Ovary (tissue), 7 donors: ENCODE measurements at regions not wholly inside any gene's neighbourhood (a gene's known extent, or its start where the extent isn't known, plus 50 kb on each side); places are given as distances from the start of the nearest gene placed in this dataset.

Experiments
- DNase-seq, 5 donors: peaks; one replicate each; pipeline ENCODE4 v3.0.0-alpha.2; 2019 to 2020
- H3K27ac ChIP-seq, 2 donors: fragments of 200-600 bp; one replicate each; pipeline versions ENCODE4 v1.5.1 to v1.8.0; 2019 to 2022
- H3K27me3 ChIP-seq: fragments of 200-600 bp; one replicate; pipeline ENCODE4 v1.8.0; 2022
- H3K36me3 ChIP-seq: fragments of 200-600 bp; sonication (generic); one replicate; pipeline ENCODE4 v1.5.1; 2019
- H3K4me1 ChIP-seq: one replicate; pipeline ENCODE4 v1.8.1; 2013; ENCODE audit warnings: mild to moderate bottlenecking, moderate library complexity; ENCODE audit not compliant: insufficient read depth
- H3K4me3 ChIP-seq: fragments of 200-600 bp; sonication (generic); one replicate; pipeline ENCODE4 v1.5.1; 2017
- H3K9me3 ChIP-seq, 2 donors: fragments of 200-600 bp in 1 of 2; sonication (generic) in 1 of 2; one replicate each; pipeline versions ENCODE4 v1.5.1 to v1.8.1; 2013 to 2019; ENCODE audit warnings: mild to moderate bottlenecking in 1 of 2, moderate library complexity in 1 of 2
- EP300 ChIP-seq: sonication (generic); formaldehyde crosslinking; IDR thresholded peaks from one replicate; pipeline ENCODE4 v1.6.1; 2017; ENCODE audit warnings: antibody characterized with exemption
- POLR2A ChIP-seq: fragments of 450-650 bp; IDR thresholded peaks from one replicate; pipeline ENCODE4 v1.6.1; 2017; ENCODE audit warnings: antibody characterized with exemption, mild to moderate bottlenecking, moderate library complexity
- WGBS, 3 donors: extraction: QIAGEN DNeasy Blood & Tissue Kit in 1 of 3; methylation state at CpG; one replicate each; pipeline versions ENCODE4 v1.1.5 to v1.1.7; 2013 to 2017; 5-methylcytosine and 5-hydroxymethylcytosine counted together
- intact Hi-C, 4 donors: fragments of 100-400 bp; cut with DNase I; formaldehyde crosslinking; loops; one replicate each; pipeline versions ENCODE4 v1.11.0 to v1.15.1; 2022 to 2023
- TF ChIP-seq, protein P1 (sequence below), 3 donors: fragments of 450-650 bp in 2 of 3; fragments of 200-600 bp in 1 of 3; IDR thresholded peaks; one replicate each; pipeline versions ENCODE4 v1.5.1 to v1.8.0; 2016 to 2022; ENCODE audit warnings: antibody characterized with exemption in 3 of 3, mild to moderate bottlenecking in 1 of 3
- donor health status: DM: no; HTN: no; CAD: no; lungs with moderate emphysema.
- donor health status: DM: no; HTN: no; CAD: no.
- donor health status: Bipolar disorder and iron deficiency.
- donor health status: DM: no; HTN: no; CAD: no.
- donor health status: DM: yes; HTN: yes; CAD: no.

DNA sequence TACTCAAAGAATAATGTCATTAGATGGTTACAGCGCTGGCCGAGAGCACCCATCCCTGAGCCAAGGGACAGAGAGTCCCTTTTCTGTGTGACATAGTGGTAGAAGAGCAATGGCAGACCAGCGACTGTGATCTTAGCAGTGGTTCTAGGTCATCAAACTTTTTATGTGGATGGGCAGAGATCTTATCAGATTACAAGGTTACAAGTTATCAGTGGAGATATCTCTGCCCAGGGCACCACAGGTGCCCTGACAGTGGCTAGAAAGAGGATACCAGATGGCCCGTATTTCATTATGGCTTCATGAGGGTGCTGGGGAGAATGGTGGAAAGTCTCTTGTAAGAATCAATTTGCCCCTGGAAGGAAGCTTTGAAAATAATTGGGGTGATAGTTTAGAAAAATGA, 62.7 kb downstream of the CYCS start:
- intact Hi-C loops, result loop anchor here in 1 of 4 donors (10.0 kb wide), 1 partner anchor 248 kb away; no protein-coding TSS in a partner anchor

DNA sequence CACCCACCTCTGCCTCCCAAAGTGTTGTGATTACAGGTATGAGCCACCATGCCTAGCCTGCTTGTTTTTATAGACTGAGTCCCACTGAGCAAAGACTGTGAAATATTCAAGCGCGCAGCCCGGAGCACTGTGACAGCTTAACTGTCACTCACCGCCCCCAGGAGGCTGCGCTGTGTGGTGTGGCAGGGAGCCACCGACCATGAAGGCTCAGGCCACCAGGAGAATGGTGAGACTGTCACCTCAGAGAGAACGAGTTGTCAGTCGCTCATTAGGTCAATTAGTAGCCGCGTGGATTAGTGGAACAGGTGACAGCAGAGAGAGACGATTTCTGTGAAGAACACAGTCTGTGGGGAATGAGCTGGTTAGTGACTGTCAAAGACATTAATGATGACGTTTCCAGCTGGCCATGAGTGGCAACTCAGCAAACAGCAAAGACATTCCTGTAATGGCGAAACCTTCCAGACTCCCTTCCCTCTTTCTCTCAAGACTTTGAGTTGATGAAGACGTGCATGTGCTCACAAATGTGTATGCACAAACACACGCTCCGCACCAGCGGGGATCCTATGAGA, 64.5 kb downstream of the CYCS start:
- Histone ChIP-seq H3K4me1 (no peaks in the 10 kb centered on the region), H3K4me3 (no peak overlapping the region), H3K27me3 (no peaks in the 10 kb centered on the region), H3K9me3 (no peaks in the 10 kb centered on the region), H3K36me3 (no peaks in the 10 kb centered on the region), H3K27ac (no peak overlapping the region)
- intact Hi-C loops, result loop anchor here in 1 of 4 donors (10.0 kb wide), 1 partner anchor 246 kb away; no protein-coding TSS in a partner anchor
- TF ChIP-seq POLR2A, result no peak
- no peak for DNase-seq
- 85 to 89% (median 87%) methylated on average over 17 of the region's 17 CpGs for WGBS, 3 donors

More for the DNA sequence above, 62.7 kb downstream of the CYCS start:
- no peaks in the 10 kb centered on the region for H3K36me3 ChIP-seq
- DNase-seq, result no peak
- no peaks in the 10 kb centered on the region for H3K4me1 ChIP-seq
- WGBS, 3 donors, result 84 to 89% (median 86%) methylated on average over 4 of the region's 4 CpGs
- H3K27ac ChIP-seq, result no peak overlapping the region
- no peak for TF ChIP-seq POLR2A
- TF ChIP-seq, protein P1, sequence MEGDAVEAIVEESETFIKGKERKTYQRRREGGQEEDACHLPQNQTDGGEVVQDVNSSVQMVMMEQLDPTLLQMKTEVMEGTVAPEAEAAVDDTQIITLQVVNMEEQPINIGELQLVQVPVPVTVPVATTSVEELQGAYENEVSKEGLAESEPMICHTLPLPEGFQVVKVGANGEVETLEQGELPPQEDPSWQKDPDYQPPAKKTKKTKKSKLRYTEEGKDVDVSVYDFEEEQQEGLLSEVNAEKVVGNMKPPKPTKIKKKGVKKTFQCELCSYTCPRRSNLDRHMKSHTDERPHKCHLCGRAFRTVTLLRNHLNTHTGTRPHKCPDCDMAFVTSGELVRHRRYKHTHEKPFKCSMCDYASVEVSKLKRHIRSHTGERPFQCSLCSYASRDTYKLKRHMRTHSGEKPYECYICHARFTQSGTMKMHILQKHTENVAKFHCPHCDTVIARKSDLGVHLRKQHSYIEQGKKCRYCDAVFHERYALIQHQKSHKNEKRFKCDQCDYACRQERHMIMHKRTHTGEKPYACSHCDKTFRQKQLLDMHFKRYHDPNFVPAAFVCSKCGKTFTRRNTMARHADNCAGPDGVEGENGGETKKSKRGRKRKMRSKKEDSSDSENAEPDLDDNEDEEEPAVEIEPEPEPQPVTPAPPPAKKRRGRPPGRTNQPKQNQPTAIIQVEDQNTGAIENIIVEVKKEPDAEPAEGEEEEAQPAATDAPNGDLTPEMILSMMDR (IDR thresholded peaks at IDR 0.05), result no peak
- H3K9me3 ChIP-seq, result no peaks in the 10 kb centered on the region
- no peaks in the 10 kb centered on the region for H3K27me3 ChIP-seq
- H3K4me3 ChIP-seq, result no peak overlapping the region

DNA sequence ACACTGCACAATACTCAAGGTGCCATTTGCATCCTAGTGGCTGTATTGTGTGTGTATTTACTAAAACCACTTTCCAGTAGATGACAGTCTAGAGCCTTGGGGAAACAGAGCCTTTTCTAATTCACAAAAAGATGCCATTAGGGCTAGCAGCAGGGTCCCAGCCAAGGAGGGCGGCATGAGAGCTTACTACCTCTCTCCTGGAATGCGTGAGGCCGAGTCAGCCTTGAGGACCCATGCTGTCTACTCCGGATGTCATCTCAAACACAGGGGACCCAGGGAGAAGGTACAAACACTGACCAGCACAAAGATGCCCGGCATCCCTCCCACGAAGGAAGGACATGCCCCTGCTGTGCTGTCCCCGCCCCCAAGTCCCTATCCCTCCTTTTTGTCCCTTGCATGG, 65.5 kb downstream of the CYCS start:
- Histone ChIP-seq H3K9me3 (no peaks in the 10 kb centered on the region), H3K4me3 (no peak overlapping the region), H3K36me3 (no peaks in the 10 kb centered on the region), H3K4me1 (no peaks in the 10 kb centered on the region), H3K27ac (no peak overlapping the region), H3K27me3 (no peaks in the 10 kb centered on the region)
- intact Hi-C loops, result loop anchor here in 1 of 4 donors (10.0 kb wide), 1 partner anchor 75 kb away; the partner anchor contains the start of gene OSBPL3
- 90 to 94% (median 91%) methylated on average over 7 of the region's 7 CpGs for WGBS, 3 donors
- no peak for DNase-seq
- TF ChIP-seq, protein P1 (IDR thresholded peaks at IDR 0.05), result no peak
- no peak for TF ChIP-seq POLR2A
- no peak for TF ChIP-seq EP300

DNA sequence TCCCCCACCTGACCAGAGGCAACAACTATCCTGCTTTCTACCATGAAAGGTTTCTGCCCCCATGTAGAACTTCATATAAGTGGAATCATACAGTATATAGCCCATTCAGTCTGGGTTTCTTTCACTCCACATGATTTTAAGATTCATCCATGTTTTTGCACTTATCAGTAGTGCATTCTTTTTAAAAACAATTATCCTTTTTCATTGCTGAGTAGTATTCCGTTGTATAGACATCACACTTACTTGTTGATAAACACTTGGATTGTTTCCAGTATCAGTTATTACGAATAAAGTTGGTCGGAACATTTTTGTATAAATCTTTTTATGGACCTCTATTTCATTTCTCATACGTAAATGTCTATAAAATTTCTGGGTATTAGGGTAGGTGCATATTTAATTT, 68.7 kb downstream of the CYCS start:
- WGBS, 3 donors, result 91 to 97% (median 93%) methylated on average over 4 of the region's 4 CpGs
- no peaks in the 10 kb centered on the region for H3K36me3 ChIP-seq
- TF ChIP-seq POLR2A, result no peak
- no peak for TF ChIP-seq EP300
- TF ChIP-seq, protein P1 (IDR thresholded peaks at IDR 0.05), result no peak
- H3K9me3 ChIP-seq, result no peaks in the 10 kb centered on the region
- no peak overlapping the region for H3K27ac ChIP-seq
- H3K4me3 ChIP-seq, result no peak overlapping the region
- intact Hi-C loops, result loop anchor here in 1 of 4 donors (10.0 kb wide), 1 partner anchor 72 kb away; the partner anchor contains the start of gene OSBPL3
- H3K4me1 ChIP-seq, result no peaks in the 10 kb centered on the region
- H3K27me3 ChIP-seq, result no peaks in the 10 kb centered on the region
- DNase-seq, result no peak

DNA sequence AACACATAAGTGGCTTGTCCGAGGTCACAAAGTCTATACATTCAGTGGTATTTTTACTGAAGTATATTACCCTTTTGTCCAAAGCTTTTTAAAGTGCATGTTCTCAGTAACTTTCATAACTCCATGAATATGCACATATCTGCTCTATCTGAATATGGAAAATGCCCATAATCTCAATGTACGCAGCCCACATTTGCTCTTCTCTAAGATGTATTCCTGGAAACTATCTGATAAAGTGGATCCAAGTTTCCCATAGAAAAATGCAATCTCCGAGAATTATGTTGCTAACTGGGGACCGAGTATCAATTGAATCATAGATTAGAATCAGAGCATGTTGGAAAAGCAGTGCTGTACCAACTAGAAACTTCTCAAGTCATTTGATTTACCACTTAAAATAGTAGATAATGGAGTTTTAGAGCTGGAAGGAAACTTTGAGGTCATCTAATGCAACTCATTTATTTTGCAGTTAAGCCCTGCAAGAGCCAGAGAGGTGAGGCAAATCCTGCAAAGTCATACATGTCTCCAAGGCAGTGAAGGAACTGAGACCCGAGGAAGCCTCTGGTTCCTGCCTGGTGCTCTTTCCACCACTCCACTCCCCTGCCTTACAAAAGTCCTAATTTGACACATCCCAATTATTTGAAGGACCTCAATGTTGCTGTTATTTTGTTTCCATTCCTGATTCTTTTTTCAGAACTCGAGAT, 69.4 kb downstream of the CYCS start:
- intact Hi-C loops, result loop anchor here in 1 of 4 donors (10.0 kb wide), 1 partner anchor 71 kb away; the partner anchor contains the start of gene OSBPL3
- DNase-seq, result no peak
- WGBS, 3 donors, result 81 to 87% (median 86%) methylated on average over 6 of the region's 6 CpGs

More for the DNA sequence above, 69.4 kb downstream of the CYCS start:
- no peak for TF ChIP-seq EP300
- TF ChIP-seq POLR2A, result no peak
- TF ChIP-seq, protein P1 (IDR thresholded peaks at IDR 0.05), result no peak
- Histone ChIP-seq H3K36me3 (no peaks in the 10 kb centered on the region), H3K4me1 (no peaks in the 10 kb centered on the region), H3K27ac (no peak overlapping the region), H3K9me3 (no peaks in the 10 kb centered on the region), H3K4me3 (no peak overlapping the region), H3K27me3 (no peaks in the 10 kb centered on the region)
